ENCODE measurements at regions not wholly inside any gene's neighbourhood (a gene's known extent, or its start where the extent isn't known, plus 50 kb on each side); places are given as distances from the start of the nearest gene placed in this dataset.

- DNase-seq (ENCODE audit: low read depth, low spot score), result no peak
- no peak overlapping the region for H3K4me3 ChIP-seq (ENCODE audit: low read length)
Observed at GRCh38 chrX:124506066-124506465, 159.7 kb downstream of the SH2D1A start.

DNA sequence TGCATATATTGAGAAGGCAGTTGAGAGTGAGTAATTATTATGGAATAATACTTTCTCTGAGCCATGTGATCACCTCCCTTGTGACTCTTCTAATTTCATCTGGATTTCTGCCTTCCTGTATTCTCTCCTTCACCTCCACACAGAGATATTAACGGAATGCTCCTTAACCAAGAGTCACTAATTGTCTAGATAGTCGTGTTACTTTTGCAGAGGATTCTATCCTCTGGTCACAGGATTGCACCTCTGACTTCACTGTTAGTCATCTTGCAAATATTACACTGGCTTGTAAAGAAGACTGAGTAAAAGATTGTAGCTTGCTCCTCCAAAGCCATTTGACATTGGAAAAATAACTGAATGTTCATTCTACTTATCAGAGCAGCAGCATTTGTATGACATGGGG lies 160.9 kb downstream of the SH2D1A start:
- no peak for DNase-seq (ENCODE audit: low read depth, low spot score)
- H3K4me3 ChIP-seq (ENCODE audit: low read length), result no peak overlapping the region

- no peak for DNase-seq (ENCODE audit: low read depth, low spot score)
Observed at GRCh38 chrX:124518885-124519284, 172.5 kb downstream of the SH2D1A start.

DNA sequence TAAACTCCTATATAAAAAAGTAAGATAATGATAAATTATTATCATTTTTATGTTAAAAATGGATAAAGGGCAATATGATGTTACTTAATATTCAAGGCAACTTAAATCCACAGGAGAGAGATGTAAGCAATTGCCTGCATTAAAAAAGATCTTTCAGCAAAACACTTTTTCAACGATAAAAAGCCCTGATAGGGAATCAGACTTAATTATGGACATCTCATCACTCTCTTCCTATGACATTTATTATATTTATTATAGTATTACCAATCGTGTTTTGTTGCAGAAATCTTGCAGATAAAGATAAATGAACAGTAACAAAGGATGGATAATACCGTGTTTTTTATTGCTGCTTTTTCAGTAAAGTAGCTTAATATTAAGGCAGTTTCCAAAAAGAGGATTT lies 178.5 kb downstream of the SH2D1A start:
- H3K4me3 ChIP-seq (ENCODE audit: low read length), result no peak overlapping the region
- DNase-seq (ENCODE audit: low read depth, low spot score), result no peak

More at GRCh38 chrX:124518885-124519284, 172.5 kb downstream of the SH2D1A start:
- no peak overlapping the region for H3K4me3 ChIP-seq (ENCODE audit: low read length)

- no peak for DNase-seq (ENCODE audit: low read depth, low spot score)
- no peak overlapping the region for H3K4me3 ChIP-seq (ENCODE audit: low read length)
Observed at GRCh38 chrX:124529786-124530185, 183.4 kb downstream of the SH2D1A start.

DNA sequence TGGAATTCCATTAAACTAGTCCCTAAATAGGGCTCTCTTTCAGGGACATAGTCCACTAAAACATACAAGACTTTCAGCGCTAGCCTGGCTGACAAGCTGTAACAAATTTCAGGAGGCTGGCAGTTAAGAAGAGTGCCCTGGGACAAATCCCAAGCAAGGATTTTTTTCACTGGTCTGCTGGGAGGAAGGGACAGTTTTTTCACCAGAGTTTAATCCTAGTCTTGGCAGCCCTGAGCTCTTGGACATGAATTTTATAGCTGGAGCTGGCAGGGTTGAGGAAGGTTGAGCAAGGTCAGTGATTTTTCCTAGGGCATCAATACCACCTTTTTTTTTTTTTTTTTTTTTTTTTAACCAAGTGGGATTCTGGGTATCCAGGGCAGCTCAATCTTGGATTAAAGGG lies 184.4 kb downstream of the SH2D1A start:
- DNase-seq (ENCODE audit: low read depth, low spot score), result no peak
- H3K4me3 ChIP-seq (ENCODE audit: low read length), result no peak overlapping the region

DNA sequence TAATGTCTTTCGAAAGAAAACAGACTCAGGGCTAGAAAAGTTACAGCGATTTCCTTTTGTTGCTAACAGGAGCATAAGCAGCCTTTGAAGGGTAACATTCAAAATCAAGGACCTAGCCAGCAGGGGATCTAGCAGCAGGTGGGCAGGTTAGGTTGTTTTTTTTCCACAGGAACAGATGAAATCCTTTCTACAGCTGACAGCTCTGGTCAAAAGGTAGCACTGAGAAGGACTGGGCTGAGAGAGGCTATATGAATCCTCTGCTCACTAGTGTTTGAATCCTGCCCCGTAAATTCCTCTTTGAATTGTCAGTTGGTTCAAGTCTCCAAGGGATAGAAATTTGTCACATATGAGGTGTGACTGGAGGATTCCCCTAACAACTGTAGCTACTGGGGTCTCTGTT lies 188.2 kb downstream of the SH2D1A start:
- DNase-seq (ENCODE audit: low read depth, low spot score), result no peak

GRCh38 chrX:124540474-124540873 lies 194.1 kb downstream of the SH2D1A start:
- no peak overlapping the region for H3K4me3 ChIP-seq (ENCODE audit: low read length)
- DNase-seq (ENCODE audit: low read depth, low spot score), result no peak

More for the DNA sequence above, 188.2 kb downstream of the SH2D1A start:
- no peak overlapping the region for H3K4me3 ChIP-seq (ENCODE audit: low read length)

- DNase-seq (ENCODE audit: low read depth, low spot score), result no peak
- H3K4me3 ChIP-seq (ENCODE audit: low read length), result no peak overlapping the region
Observed at GRCh38 chrX:124548571-124548970, 202.2 kb downstream of the SH2D1A start.

DNA sequence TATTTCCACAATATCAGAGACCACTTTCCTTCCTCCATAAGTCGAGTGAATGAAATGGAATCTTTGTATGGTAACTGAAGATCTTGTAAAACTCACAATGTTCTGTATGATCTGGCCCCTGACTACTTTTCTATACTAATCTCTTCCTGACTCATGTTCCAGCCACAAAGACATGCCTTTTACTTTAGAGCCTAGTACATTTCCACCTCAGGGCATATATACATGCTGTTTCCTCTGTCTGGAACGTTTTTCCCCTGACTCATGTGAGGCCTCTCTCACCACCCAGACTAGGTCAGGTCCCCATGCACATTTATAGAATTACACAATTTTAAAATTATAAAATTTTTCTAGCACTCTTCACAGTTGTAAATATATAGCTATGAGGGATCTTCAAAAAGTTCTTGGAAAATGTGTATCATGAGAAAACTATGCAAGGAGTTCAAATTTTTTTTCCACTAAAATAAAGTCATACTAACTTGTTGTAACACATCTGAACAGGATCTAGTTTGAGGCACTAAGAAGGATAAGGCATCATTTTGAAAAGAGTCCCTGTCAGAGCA lies 208.8 kb downstream of the SH2D1A start:
- no peak overlapping the region for H3K4me3 ChIP-seq (ENCODE audit: low read length)
- DNase-seq (ENCODE audit: low read depth, low spot score), result no peak

GRCh38 chrX:124557976-124558375 lies 211.6 kb downstream of the SH2D1A start:
- H3K4me3 ChIP-seq (ENCODE audit: low read length), result no peak overlapping the region
- no peak for DNase-seq (ENCODE audit: low read depth, low spot score)

- no peak for DNase-seq (ENCODE audit: low read depth, low spot score)
- H3K4me3 ChIP-seq (ENCODE audit: low read length), result no peak overlapping the region
Observed at GRCh38 chrX:124573468-124573867, 227.1 kb downstream of the SH2D1A start.

DNA sequence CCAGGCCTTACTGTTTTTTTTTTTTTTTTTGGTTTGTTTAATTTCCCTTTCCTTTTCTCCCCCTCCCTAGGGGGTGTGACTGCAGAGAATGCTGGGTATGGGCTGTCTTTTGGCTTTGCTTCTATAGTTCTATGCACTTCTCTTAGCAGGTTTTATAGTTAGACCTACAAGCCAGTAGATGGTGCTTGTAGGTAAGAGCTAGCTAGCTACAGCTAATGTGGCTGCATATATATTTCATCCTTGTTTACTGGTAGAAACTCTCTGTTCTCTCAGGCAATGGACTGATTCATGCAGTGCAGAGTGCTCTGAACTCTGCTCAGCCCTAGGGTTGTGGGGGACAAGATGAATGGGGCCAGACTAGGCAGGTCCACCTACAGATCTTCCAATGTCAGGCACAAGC lies 246.4 kb downstream of the SH2D1A start:
- DNase-seq (ENCODE audit: low read depth, low spot score), result no peak
- H3K4me3 ChIP-seq (ENCODE audit: low read length), result no peak overlapping the region

- DNase-seq (ENCODE audit: low read depth, low spot score), result no peak
- H3K4me3 ChIP-seq (ENCODE audit: low read length), result no peak overlapping the region
Observed at GRCh38 chrX:124594017-124594651, 247.8 kb downstream of the SH2D1A start.

- no peak overlapping the region for H3K4me3 ChIP-seq (ENCODE audit: low read length)
- no peak for DNase-seq (ENCODE audit: low read depth, low spot score)
Observed at GRCh38 chrX:124605511-124605910, 259.1 kb downstream of the SH2D1A start.

- no peak for DNase-seq (ENCODE audit: low read depth, low spot score)
- H3K4me3 ChIP-seq (ENCODE audit: low read length), result no peak overlapping the region
Observed at GRCh38 chrX:124606724-124607123, 260.4 kb downstream of the SH2D1A start.

GRCh38 chrX:124619710-124620109 lies 273.3 kb downstream of the SH2D1A start:
- DNase-seq (ENCODE audit: low read depth, low spot score), result no peak
- H3K4me3 ChIP-seq (ENCODE audit: low read length), result no peak overlapping the region

DNA sequence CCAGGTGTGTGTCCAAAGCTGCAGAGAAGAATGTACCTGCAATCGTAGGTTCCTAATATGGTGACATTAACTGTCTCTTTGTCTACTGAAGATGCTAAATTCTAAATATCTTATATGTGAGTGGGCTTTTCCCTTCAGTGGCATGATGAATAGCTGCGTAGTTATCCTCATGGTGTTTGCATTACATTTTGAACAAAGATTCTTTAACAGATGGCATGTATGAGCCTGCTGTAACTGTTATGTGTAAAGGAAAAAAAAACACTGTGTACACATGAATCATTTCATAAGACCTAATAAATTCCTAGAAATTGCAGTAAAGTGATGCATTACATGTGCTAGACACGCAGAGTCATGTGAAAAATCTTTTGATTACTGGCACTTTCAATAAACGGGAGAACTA lies 288.0 kb downstream of the SH2D1A start:
- no peak for DNase-seq (ENCODE audit: low read depth, low spot score)
- H3K4me3 ChIP-seq (ENCODE audit: low read length), result no peak overlapping the region

DNA sequence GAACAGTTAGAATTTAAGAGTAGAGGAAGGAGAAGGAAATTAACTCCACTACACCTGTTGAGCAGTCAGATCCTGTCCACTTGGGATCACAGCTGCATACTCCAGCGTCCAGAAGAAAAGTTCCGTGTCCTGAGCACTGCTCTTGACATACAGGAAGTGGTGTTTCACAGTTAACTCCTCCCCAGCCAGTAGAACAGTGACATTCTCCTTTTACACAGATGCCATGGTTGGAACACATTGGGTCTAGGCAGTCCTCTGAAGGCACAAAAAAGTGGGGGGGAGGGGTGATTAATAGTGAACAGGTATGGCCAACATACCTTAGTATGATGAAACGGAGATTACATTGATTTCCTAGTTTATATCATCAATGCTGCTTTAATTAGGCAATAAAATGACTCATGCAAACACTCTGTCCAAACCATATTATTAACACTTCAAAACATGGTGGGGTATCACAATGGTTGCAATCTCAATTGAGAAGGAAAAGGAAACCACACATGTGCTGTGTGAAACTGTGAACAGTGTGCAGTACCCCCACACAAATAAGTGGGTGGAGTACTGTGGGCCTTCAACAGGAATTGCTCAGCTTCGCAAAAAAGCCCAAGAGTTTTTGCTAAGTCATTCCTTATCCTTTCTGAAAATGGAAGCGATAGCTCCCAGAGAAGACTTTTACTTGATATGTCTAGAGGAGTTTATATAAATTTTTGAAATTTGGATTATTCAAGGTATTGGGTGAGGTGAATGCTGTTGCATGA lies 295.6 kb downstream of the SH2D1A start:
- no peak overlapping the region for H3K4me3 ChIP-seq (ENCODE audit: low read length)
- DNase-seq (ENCODE audit: low read depth, low spot score), result no peak

- H3K4me3 ChIP-seq (ENCODE audit: low read length), result no peak overlapping the region
- DNase-seq (ENCODE audit: low read depth, low spot score), result no peak
Observed at GRCh38 chrX:124646403-124646802, 300.0 kb downstream of the SH2D1A start.

DNA sequence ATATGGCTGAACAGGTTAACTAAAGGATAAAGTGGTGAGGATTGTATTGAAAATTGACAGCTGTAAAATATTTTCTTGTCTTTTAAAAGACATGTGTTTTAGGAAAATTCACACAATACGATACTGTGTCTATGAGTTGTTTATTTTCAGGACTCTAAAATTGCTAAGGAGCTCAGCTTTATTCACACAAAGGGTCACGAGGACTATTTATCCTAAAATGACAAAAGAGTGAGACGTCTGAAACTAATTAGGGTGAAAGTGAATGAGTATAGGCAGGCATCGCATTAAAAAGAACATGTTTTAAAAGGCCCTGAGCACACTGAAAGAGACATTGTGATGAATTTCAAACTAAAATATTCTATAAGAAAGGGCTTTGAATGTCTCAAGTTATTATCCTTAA lies 304.7 kb downstream of the SH2D1A start:
- no peak overlapping the region for H3K4me3 ChIP-seq (ENCODE audit: low read length)

More for the DNA sequence above, 304.7 kb downstream of the SH2D1A start:
- no peak for DNase-seq (ENCODE audit: low read depth, low spot score)

All from Jurkat, Clone E6-1 (cell line).